ENCODE measurements at regions not wholly inside any gene's neighbourhood (a gene's known extent, or its start where the extent isn't known, plus 50 kb on each side); places are given as distances from the start of the nearest gene placed in this dataset.

- TF ChIP-seq CTCF (IDR thresholded peaks at IDR 0.05; ENCODE audit: unreplicated experiment in 3 of 3): no peak
- Mint-ChIP-seq H3K27me3 (ENCODE audit: low read depth) (no peaks in the 10 kb centered on the region), H3K36me3 (ENCODE audit: low read depth) (no peaks in the 10 kb centered on the region), H3K9me3 (peaks cover 3% of the 10 kb centered on the region), H3K4me3 (no peak overlapping the region), H3K4me1 (peaks cover 14% of the 10 kb centered on the region), H3K27ac (peak overlapping the region in 2 of 3 experiments; percentile 62 to 63)
Measured at GRCh38 chr3:106590216-106590615, 721.4 kb upstream of the CBLB start.

GRCh38 chr3:106593381-106593780 lies 724.6 kb upstream of the CBLB start:
- H3K27ac Mint-ChIP-seq: no peak overlapping the region
- H3K36me3 Mint-ChIP-seq (ENCODE audit: low read depth): no peaks in the 10 kb centered on the region
- H3K4me3 Mint-ChIP-seq: no peak overlapping the region
- peaks cover 16% of the 10 kb centered on the region for H3K9me3 Mint-ChIP-seq
- H3K4me1 Mint-ChIP-seq: peaks cover 14% of the 10 kb centered on the region
- TF ChIP-seq CTCF (IDR thresholded peaks at IDR 0.05; ENCODE audit: unreplicated experiment in 3 of 3): no peak
- no peaks in the 10 kb centered on the region for H3K27me3 Mint-ChIP-seq (ENCODE audit: low read depth)

- H3K27ac Mint-ChIP-seq: peak overlapping the region; percentile 90 to 94 (median 93)
- peaks cover 3% of the 10 kb centered on the region for H3K36me3 Mint-ChIP-seq (ENCODE audit: low read depth)
- TF ChIP-seq CTCF (IDR thresholded peaks at IDR 0.05; ENCODE audit: unreplicated experiment in 3 of 3): peak; percentile 83 to 88 (median 85)
- peaks cover 23% of the 10 kb centered on the region for H3K4me1 Mint-ChIP-seq
- peaks cover 16% of the 10 kb centered on the region for H3K9me3 Mint-ChIP-seq
- H3K27me3 Mint-ChIP-seq (ENCODE audit: low read depth): no peaks in the 10 kb centered on the region
- H3K4me3 Mint-ChIP-seq: no peak overlapping the region
Measured at GRCh38 chr3:106609666-106610301, 741.0 kb upstream of the CBLB start.

GRCh38 chr3:106610362-106610959 lies 741.6 kb upstream of the CBLB start:
- peak overlapping the region; percentile 90 to 94 (median 93) for H3K27ac Mint-ChIP-seq
- no peaks in the 10 kb centered on the region for H3K27me3 Mint-ChIP-seq (ENCODE audit: low read depth)
- TF ChIP-seq CTCF (IDR thresholded peaks at IDR 0.05; ENCODE audit: unreplicated experiment in 3 of 3): no peak
- no peak overlapping the region for H3K4me3 Mint-ChIP-seq
- H3K36me3 Mint-ChIP-seq (ENCODE audit: low read depth): peaks cover 3% of the 10 kb centered on the region
- H3K4me1 Mint-ChIP-seq: peaks cover 23% of the 10 kb centered on the region
- peaks cover 13% of the 10 kb centered on the region for H3K9me3 Mint-ChIP-seq

- no peaks in the 10 kb centered on the region for H3K36me3 Mint-ChIP-seq (ENCODE audit: low read depth)
- H3K4me1 Mint-ChIP-seq: peaks cover 23% of the 10 kb centered on the region
- no peak for TF ChIP-seq CTCF (IDR thresholded peaks at IDR 0.05; ENCODE audit: unreplicated experiment in 3 of 3)
- H3K27me3 Mint-ChIP-seq (ENCODE audit: low read depth): no peaks in the 10 kb centered on the region
- H3K4me3 Mint-ChIP-seq: no peak overlapping the region
- peak overlapping the region; percentile 90 to 94 (median 93) for H3K27ac Mint-ChIP-seq
- H3K9me3 Mint-ChIP-seq: peaks cover 10% of the 10 kb centered on the region
Measured at GRCh38 chr3:106611116-106611515, 742.3 kb upstream of the CBLB start.

GRCh38 chr3:106611841-106612240 lies 743.0 kb upstream of the CBLB start:
- H3K27ac Mint-ChIP-seq: peak overlapping the region; percentile 31 to 59 (median 38)
- peaks cover 13% of the 10 kb centered on the region for H3K9me3 Mint-ChIP-seq
- H3K4me3 Mint-ChIP-seq: no peak overlapping the region
- no peak for TF ChIP-seq CTCF (IDR thresholded peaks at IDR 0.05; ENCODE audit: unreplicated experiment in 3 of 3)
- peaks cover 27% of the 10 kb centered on the region for H3K4me1 Mint-ChIP-seq
- no peaks in the 10 kb centered on the region for H3K36me3 Mint-ChIP-seq (ENCODE audit: low read depth)
- H3K27me3 Mint-ChIP-seq (ENCODE audit: low read depth): no peaks in the 10 kb centered on the region
